Renal cortical epithelial cell (primary cell): ENCODE measurements at regions not wholly inside any gene's neighbourhood (a gene's known extent, or its start where the extent isn't known, plus 50 kb on each side); places are given as distances from the start of the nearest gene placed in this dataset.
"Not testable (repeated sequence)": the region's sequence is repeated elsewhere in the genome, so short reads cannot be mapped to it uniquely, and the experiment has no call there.

Experiments used
- DNase-seq: peaks from one replicate; pipeline ENCODE4 v3.0.0-alpha.2; 2011; ENCODE audit warnings: low read depth

GRCh38 chr10:44105696-44106095 lies 279.2 kb downstream of the CXCL12 start:
- peak; percentile 1 for DNase-seq

DNA sequence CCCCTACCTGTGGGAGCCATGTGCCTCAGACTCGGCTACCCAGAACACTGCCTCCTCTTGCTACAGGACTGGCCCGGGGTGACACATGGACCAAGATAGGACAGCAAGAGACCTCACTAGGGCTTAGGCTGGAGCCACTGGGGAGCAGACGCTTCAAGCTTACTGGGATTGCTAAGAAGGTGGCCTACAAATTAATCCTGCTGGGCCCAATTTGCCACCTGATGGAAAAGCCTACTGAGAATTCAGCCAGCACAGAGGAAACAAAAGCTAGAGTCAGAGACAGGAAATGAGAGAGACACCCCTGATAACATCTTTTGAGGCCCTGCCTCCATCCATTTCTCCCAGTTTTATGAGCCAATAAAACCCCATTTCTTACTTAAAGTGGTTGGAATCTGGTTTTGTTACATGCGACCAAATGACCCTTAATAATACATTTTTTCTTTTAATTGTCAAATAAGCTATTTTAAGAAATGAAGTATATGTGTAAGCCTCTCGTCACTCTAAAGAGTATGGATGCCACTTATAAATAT lies 282.1 kb downstream of the CXCL12 start:
- no peak for DNase-seq

GRCh38 chr10:44101082-44101481 lies 283.8 kb downstream of the CXCL12 start:
- DNase-seq = no peak

- DNase-seq = no peak
Measured at GRCh38 chr10:44099511-44099910, 285.4 kb downstream of the CXCL12 start.

DNA sequence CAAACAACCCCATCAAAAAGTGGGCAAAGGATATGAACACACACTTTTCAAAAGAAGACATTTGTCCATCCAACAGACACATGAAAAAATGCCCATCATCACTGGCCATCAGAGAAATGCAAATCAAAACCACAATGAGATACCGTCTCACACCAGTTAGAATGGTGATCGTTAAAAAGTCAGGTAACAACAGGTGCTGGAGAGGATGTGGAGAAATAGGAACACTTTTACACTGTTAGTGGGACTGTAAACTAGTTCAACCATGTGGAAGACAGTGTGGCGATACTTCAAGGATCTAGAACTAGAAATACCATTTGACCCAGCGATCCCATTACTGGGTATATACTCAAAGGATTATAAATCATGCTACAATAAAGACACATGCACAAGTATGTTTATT lies 288.7 kb downstream of the CXCL12 start:
- DNase-seq = not testable (repeated sequence)

DNA sequence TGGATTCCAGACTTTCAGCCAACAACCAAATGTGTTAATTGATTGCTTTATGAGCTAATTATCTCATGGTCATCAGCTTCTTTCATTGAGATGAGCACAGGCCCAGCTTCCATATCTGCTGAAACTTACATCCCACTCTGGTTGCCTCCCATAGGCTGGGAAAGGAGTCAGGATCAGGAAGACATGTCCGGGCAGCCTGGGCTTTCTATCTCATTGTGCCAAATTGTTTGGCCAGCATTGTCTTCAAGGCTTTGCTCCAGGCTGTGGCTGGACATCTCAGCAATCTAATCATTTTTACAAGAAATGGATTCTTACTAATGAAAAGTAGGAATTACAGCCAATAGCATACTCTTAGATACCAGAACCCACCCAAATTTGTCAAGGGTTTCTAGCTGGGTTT lies 295.2 kb downstream of the CXCL12 start:
- DNase-seq = no peak

DNA sequence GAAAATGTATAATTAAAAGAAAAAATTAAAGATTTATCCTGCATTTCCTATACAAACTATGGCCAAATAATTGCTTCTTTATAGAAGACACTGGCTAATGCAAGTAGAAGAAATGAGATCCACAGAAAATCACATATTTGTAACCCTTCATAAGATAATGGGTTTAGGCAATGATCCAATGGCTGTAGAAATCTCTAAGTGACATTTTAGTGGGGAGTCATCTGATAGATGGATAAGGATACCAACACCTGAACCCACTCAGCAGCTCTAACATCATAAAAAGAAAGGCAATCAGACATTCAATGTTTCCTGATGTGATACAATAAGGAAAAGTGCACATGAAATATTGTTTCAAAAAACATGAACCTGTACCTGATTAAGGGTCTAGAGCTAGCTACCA lies 297.5 kb downstream of the CXCL12 start:
- no peak for DNase-seq

DNA sequence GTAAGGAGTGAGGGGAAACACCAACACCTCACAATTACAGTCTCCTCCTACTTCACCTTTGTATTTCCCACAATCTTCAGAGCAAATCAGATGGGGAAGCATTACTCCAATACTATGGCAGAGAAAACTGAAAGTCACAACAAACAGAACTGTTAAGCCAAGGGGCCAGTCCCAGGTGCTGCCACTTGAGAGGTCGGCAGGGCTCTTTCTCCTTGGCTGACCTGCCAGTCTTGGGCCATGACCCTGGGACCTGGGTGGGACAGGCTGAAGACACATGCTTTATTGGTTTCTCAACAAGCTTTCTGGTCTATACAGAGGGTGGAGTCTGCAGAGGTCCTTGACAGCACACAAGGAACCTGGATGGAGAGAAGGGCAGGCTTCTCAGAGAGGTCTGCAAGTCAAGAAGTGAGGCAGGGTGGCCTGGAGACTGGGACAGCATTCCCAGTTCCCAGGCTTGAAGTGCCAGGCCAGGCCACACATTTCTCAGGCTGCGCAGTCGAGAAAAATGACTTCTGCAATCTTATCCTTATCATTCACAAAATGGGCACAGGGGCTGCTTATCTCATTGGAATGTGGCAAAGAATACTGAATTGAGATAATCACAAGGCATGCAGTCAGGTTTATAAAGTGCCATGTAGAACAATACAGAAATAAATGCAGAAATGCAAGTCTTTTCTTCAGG lies 301.0 kb downstream of the CXCL12 start:
- no peak for DNase-seq

DNA sequence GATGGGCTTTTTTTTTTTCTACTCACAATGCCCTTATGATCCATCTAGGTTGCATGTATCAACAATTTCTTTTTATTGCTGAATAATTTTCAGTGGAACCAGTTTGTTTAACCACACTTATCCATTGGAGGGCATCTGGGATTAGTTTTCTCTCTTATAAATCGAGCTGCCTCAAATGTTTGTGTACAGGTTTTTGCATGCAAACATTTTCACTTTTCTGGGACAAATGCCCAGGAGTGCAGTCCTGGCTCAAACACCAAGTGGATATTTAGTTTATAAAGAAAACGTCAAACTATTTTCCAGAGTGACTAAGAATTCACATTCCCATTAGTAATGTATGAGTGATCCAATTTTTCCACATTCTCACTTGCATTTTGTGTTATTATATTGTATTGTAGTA lies 313.4 kb downstream of the CXCL12 start:
- no peak for DNase-seq

DNA sequence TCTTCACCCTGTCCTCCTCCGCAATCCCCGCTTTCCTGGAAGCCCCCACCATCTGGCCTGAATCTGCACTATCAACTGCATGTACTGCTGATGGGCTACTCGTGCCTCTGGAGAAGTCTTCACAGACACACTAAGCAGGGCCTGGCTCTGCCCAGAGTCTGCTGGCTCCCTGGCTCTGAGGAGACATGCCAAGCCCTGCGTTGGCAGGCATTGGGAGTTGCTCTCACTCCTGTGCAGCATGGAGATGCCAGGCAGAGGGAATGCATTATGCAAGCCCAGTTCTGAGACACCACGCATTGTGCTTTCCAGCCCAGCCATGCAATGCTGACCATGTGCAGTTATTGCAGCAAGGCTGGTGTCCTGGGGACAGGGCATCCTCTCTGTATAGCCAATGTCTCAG lies 314.6 kb downstream of the CXCL12 start:
- DNase-seq = no peak

- DNase-seq = no peak
Measured at GRCh38 chr10:44069573-44069972, 315.3 kb downstream of the CXCL12 start.

DNA sequence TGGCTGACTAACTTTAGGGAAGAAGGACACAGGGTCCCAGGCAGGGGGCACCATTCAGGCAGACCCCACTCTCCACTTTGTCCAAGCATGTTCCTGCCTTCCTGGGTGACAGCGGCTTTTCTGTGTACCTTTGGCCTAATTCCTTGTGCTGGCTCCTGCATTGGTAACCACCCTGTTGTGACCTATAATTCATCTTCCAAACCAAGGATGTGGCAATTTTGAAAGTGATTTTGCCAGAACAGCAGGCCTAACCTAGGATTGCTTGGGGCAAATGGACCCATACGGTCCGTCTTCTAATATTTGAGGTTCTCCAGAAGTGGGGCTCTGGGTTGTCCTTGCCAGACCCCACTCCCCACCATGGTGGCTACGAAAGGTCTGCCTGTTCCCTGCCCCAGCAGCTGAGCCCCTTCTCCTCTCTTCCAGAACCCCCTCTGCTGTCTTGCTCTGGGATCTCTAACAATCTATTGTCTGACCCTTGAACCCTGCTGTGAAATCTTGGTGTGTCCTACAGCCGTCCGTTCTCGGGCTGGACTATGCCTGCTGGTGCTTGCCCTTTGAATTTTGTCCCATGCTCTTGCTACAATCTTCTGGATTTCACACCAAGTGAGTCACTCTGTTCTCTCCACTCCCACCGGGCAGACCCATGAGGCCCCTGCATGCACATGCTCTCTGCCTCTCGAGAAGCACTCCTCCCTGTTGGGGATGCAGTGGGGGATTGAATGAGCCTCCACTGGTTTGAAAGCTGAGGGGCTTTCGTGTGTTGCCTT lies 316.0 kb downstream of the CXCL12 start:
- DNase-seq = no peak

- DNase-seq = no peak
Measured at GRCh38 chr10:44067432-44067831, 317.5 kb downstream of the CXCL12 start.

GRCh38 chr10:44066527-44067255 lies 318.2 kb downstream of the CXCL12 start:
- no peak for DNase-seq

GRCh38 chr10:44065788-44066526 lies 318.9 kb downstream of the CXCL12 start:
- no peak for DNase-seq

DNA sequence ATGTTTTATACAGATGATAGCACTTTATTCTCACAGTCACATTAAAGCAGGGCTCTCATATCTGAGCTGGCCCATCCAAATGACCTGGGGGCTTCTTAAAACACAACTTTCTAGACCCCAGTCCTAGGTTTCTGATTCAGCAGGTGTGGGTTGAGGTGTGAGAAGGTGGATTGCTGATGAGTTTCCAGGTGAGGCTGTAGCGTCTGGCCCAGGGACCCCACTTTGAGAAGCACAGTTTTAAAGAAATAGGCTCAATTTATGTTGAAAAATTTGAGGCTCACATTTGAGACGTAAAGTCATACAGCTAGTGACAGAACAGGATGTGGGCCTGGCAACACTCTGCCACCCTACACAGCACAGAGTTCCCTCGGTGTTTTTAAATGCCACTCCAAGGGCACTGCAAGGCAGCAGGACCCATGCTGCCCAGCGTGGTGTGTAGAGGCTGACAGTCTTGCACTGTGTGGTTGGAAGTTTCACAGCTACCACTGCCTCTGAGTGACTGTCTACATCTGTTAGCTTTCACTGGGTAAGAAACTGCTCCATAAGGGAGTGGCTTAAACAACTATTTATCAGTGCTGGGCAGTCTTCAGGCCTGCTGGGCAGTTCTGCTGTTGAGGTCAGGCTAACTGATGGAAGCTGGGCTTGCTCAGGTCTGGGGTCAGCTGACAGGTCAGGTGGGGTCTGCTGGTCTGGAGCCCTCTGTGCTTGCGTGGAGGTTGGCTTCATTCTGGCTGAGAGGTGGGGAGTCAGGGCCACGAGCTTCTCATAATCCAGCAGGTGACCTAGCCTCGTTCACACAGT lies 319.7 kb downstream of the CXCL12 start:
- DNase-seq = no peak

GRCh38 chr10:44064317-44064716 lies 320.6 kb downstream of the CXCL12 start:
- DNase-seq = no peak

DNA sequence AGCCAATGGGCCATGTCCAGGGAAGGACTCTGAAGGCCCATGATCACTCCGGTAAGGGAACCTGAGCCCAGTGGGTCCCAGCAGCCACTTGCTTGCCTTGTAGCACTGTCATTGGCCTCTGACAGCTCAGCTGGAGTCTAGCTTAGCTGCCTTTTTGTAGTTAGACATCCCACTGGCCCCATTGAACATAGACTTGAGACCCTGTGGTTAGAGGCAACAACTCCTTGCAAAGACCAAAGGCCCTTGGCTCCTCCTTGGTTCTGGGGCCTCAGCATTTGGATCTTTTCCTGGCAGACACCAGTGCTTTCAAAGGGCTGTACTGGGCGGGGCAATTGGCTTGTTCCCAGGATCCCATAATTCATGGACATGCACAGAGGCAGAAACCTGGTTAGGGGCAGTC lies 321.2 kb downstream of the CXCL12 start:
- no peak for DNase-seq

- no peak for DNase-seq
Measured at GRCh38 chr10:44060719-44061118, 324.2 kb downstream of the CXCL12 start.

DNA sequence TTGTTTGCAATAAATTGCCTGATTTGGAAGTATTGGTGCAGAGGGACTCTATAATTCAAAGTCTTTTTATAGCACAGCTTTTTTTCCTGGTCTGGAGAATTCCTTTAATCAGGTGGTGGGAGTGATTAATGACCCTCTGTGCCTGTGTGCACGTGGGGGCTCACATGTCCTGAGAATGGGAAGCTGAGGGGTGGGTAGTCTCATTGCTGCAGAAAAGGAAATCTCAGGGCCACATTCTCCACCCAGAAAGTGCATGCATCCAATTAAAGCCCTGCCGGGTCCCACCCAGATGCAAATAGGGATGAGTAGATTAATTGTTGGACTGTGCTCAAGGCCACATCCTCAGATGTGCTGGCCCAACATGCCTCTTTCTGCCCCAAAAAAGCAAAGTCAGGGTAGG lies 324.7 kb downstream of the CXCL12 start:
- DNase-seq = no peak

DNA sequence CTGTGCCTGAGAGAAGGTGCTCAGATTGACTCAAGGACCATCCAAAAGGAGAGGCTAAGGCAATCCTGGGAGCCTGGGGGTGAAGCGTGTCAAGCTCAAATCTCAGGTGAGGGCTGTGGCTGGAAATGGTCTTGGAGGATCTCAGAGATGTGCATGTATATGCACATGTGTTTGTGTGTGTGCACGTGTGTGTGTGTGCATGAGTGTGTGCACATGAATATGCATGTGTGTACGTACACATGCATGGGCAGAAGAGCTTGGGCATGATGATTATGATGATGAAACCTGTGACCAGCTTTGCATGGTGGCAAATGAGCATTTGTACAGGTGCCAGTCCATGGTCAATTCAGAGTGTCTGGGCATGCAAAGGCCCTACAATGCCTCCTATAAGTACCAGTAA lies 326.6 kb downstream of the CXCL12 start:
- no peak for DNase-seq
